Tibial artery (tissue), 4 donors: ENCODE measurements at regions not wholly inside any gene's neighbourhood (a gene's known extent, or its start where the extent isn't known, plus 50 kb on each side); places are given as distances from the start of the nearest gene placed in this dataset.
"Not testable (repeated sequence)": the region's sequence is repeated elsewhere in the genome, so short reads cannot be mapped to it uniquely, and the experiment has no call there.

Experiments
- DNase-seq, 2 donors: peaks; one replicate each; pipeline ENCODE4 v3.0.0-alpha.2; 2019
- H3K27ac ChIP-seq, 2 donors: fragments of 200-600 bp; sonication (generic) in 1 of 2; 1 replicate in 1 of 2; 2 replicates in 1 of 2; pipeline ENCODE4 v1.5.1; 2018 to 2019; ENCODE audit warnings: mild to moderate bottlenecking in 1 of 2
- H3K27me3 ChIP-seq, 2 donors: fragments of 200-600 bp; sonication (generic) in 1 of 2; one replicate each; pipeline versions ENCODE4 v1.5.1 to v1.6.0; 2016 to 2019
- H3K36me3 ChIP-seq, 3 donors: fragments of 200-600 bp; sonication (generic) in 2 of 3; one replicate each; pipeline ENCODE4 v1.5.1; 2016 to 2019; ENCODE audit warnings: mild to moderate bottlenecking in 2 of 3
- H3K4me1 ChIP-seq, 4 donors: fragments of 200-600 bp; sonication (generic) in 2 of 4; 1 replicate in 3 of 4; 2 replicates in 1 of 4; pipeline ENCODE4 v1.5.1; 2016 to 2019
- H3K4me3 ChIP-seq, 2 donors: fragments of 200-600 bp; sonication (generic) in 1 of 2; 1 replicate in 1 of 2; 2 replicates in 1 of 2; pipeline ENCODE4 v1.5.1; 2018 to 2019; ENCODE audit warnings: mild to moderate bottlenecking in 2 of 2
- H3K9me3 ChIP-seq, 3 donors: fragments of 200-600 bp; sonication (generic) in 1 of 3; one replicate each; pipeline ENCODE4 v1.5.1; 2016 to 2019
- intact Hi-C: fragments of 100-400 bp; cut with DNase I; formaldehyde crosslinking; loops from one replicate; pipeline ENCODE4 v1.15.0; 2023; ENCODE audit warnings: low total_unique reads
- TF ChIP-seq, protein P1 (sequence below), 2 experiments: fragments of 200-600 bp in 1 of 2; fragments of 450-650 bp in 1 of 2; IDR thresholded peaks; one replicate each; pipeline ENCODE4 v1.5.1; 2017 to 2019; ENCODE audit warnings: antibody characterized with exemption in 2 of 2, mild to moderate bottlenecking in 1 of 2, moderate library complexity in 1 of 2

DNA sequence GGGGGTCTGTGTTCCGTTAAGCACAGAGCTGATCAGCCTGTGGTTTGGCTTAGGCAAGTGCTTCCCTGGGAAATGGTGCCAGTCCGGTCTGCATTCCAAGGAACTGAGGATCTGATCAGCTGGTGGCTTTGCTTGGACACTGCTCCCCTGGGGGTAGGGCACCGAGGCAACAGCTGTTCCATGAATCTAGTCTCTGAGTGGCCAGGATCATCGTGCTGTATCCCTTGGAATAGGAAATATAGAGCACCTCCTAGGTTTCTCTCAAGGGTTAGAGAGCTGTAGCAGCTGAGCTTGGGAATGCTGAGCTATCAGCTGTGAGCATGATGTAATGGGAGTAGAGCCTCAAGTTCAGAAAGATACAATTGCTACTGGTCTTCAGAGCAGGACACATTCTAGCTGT lies 863.9 kb downstream of the RAPGEF2 start:
- intact Hi-C loops, result loop anchor here (5.0 kb wide), 1 partner anchor 1189 kb away; no protein-coding TSS in a partner anchor
- no peak overlapping the region for H3K27ac ChIP-seq
- no peaks in the 10 kb centered on the region for H3K36me3 ChIP-seq
- TF ChIP-seq, protein P1, sequence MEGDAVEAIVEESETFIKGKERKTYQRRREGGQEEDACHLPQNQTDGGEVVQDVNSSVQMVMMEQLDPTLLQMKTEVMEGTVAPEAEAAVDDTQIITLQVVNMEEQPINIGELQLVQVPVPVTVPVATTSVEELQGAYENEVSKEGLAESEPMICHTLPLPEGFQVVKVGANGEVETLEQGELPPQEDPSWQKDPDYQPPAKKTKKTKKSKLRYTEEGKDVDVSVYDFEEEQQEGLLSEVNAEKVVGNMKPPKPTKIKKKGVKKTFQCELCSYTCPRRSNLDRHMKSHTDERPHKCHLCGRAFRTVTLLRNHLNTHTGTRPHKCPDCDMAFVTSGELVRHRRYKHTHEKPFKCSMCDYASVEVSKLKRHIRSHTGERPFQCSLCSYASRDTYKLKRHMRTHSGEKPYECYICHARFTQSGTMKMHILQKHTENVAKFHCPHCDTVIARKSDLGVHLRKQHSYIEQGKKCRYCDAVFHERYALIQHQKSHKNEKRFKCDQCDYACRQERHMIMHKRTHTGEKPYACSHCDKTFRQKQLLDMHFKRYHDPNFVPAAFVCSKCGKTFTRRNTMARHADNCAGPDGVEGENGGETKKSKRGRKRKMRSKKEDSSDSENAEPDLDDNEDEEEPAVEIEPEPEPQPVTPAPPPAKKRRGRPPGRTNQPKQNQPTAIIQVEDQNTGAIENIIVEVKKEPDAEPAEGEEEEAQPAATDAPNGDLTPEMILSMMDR (IDR thresholded peaks at IDR 0.05), result no peak
- H3K4me3 ChIP-seq, result no peak overlapping the region
- no peaks in the 10 kb centered on the region for H3K4me1 ChIP-seq
- H3K9me3 ChIP-seq, result no peaks in the 10 kb centered on the region
- DNase-seq, result no peak
- H3K27me3 ChIP-seq, result no peaks in the 10 kb centered on the region

DNA sequence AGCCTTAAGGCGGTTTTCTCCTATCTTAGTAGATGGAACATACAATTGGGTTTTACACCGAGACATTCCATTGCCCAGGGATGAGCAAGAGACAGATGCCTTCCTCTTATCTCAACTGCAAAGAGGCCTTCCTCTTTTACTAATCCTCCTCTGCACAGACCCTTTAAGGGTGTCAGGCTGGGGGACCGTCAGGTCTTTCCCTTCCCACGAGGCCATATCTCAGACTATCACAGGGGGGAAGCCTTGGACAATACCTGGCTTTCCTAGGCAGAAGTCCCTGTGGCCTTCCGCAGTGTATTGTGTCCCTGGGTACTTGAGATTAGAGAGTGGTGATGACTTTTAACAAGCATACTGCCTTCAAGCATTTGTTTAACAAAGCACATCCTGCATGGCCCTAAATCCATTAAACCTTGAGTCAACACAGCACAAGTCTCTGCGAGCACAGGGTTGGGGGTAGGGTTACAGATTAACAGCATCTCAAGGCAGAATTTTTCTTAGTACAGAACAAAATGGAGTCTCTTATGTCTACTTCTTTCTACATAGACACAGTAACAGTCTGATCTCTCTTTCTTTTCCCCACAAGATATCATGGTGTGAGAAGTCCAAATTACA lies 874.1 kb downstream of the RAPGEF2 start:
- H3K9me3 ChIP-seq, H3K27ac ChIP-seq, H3K27me3 ChIP-seq, H3K4me1 ChIP-seq, H3K36me3 ChIP-seq, DNase-seq, H3K4me3 ChIP-seq, intact Hi-C loops: not testable (repeated sequence)

DNA sequence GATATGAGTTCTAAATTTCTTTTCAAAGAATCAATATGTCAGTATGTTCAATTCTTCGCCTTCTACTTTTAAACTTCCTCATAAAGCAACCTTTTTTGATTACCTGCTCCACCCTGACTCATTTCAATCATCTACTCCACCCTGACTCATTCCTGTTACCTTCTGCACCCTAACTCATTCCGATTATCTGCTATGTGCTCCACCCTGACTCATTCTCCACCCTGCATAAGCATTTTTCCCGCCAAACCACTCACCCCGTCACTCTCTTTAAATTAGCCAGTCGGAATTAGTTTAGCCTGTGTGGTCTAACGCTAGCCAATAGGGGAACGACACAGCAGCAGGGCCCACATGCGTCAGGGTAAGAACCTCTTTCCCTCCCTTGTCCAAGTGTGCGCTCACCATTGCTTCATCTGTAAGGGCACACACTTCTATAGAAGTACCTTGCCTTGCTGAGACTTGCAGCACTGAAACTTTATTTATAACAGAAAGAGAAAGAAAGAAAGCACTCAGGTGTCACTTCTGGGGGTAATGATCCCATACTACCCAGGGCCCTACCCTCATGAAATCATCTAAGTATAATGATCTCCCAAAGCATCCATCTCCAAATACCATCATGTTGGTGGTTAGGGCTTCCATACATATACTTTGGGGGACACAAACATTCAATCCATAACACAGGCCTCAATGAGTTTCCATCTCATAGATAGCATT lies 875.2 kb downstream of the RAPGEF2 start:
- no peak for DNase-seq
- Histone ChIP-seq H3K4me1 (no peaks in the 10 kb centered on the region), H3K27ac (no peak overlapping the region), H3K36me3 (no peaks in the 10 kb centered on the region), H3K4me3 (no peak overlapping the region), H3K9me3 (no peaks in the 10 kb centered on the region), H3K27me3 (no peaks in the 10 kb centered on the region)
- intact Hi-C loops, result no loop called here
- TF ChIP-seq, protein P1 (IDR thresholded peaks at IDR 0.05), result no peak

DNA sequence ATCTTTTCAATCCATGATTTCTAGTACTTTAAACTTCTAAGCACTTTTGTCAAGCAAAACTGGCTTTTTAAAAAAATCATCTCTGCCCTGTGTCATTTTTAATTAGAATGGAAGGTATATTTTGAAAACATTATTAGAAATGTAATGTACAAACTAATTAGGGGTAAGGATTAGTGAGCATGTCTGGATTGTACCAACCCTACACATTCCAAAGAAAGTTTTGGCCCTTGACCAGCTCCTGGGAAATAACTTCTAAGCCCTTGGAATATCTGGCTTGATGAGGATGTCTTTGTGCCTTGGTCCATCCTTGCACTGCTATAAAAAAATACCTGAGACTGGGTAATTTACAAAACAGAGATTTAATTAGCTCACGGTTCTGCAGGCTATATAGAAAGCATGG lies 876.5 kb downstream of the RAPGEF2 start:
- Histone ChIP-seq H3K9me3 (no peaks in the 10 kb centered on the region), H3K36me3 (no peaks in the 10 kb centered on the region), H3K27ac (no peak overlapping the region), H3K27me3 (no peaks in the 10 kb centered on the region), H3K4me3 (no peak overlapping the region), H3K4me1 (no peaks in the 10 kb centered on the region)
- TF ChIP-seq, protein P1 (IDR thresholded peaks at IDR 0.05), result no peak
- intact Hi-C loops, result no loop called here
- no peak for DNase-seq

DNA sequence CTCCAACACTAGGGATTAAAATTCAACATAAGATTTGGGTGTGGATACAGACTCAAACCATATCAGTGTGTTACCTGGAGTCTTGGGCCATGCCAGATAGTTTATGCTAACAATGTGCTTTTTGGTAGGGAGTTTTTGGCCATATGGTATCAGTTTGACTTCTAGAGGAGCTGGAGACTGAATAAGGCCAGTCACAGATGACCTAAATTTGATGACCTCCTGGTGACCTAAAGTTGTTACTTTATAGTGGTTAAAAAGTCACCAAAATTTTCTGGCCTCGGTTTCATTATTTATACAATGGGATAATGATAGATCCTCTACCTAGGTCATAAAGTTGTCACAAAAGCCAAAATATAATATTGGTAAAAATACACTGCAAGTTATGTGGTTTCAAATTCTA lies 877.1 kb downstream of the RAPGEF2 start:
- Histone ChIP-seq H3K9me3 (no peaks in the 10 kb centered on the region), H3K36me3 (no peaks in the 10 kb centered on the region), H3K4me1 (no peaks in the 10 kb centered on the region), H3K4me3 (no peak overlapping the region), H3K27ac (no peak overlapping the region), H3K27me3 (no peaks in the 10 kb centered on the region)
- no peak for DNase-seq
- TF ChIP-seq, protein P1 (IDR thresholded peaks at IDR 0.05), result no peak
- intact Hi-C loops, result no loop called here

DNA sequence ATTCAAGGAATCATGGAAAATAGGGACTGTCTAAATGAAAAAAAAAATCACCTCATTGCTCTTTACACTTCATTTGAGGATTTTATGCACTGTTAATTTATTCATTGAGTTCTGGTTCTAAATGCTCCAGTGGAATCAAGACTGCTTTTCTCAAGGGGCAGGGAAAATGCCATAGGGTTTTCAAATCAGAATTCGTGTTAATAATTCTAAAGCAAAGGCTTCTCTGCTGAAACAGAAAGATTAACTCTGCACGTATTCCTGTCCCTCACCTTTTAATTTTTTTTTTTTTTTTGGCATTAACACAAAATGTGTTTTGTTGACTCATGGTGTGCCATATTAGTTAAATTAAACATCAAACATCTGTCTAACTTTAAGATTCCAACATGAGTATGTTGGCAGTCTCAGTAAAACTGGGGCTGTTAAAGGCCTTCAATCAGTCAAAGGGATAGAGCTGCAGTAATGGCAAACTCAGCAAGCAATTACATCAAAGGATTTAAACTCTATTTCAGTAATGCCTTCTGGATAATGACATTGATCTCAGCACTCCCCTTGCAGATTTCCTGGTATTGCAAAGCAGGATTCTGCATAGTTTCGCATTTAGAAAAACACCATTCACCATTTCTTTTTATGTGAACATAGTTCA lies 878.1 kb downstream of the RAPGEF2 start:
- H3K27me3 ChIP-seq, result no peaks in the 10 kb centered on the region
- no peak overlapping the region for H3K27ac ChIP-seq
- intact Hi-C loops, result no loop called here
- TF ChIP-seq, protein P1 (IDR thresholded peaks at IDR 0.05), result no peak
- DNase-seq, result no peak
- no peaks in the 10 kb centered on the region for H3K36me3 ChIP-seq
- H3K9me3 ChIP-seq, result no peaks in the 10 kb centered on the region
- H3K4me1 ChIP-seq, result no peaks in the 10 kb centered on the region
- no peak overlapping the region for H3K4me3 ChIP-seq
